Caco-2 (cell line): ENCODE measurements at regions not wholly inside any gene's neighbourhood (a gene's known extent, or its start where the extent isn't known, plus 50 kb on each side); places are given as distances from the start of the nearest gene placed in this dataset.
A peak's percentile ranks its signal among the peaks of the same experiment; 100 is the strongest.

ENCODE experiments used
- BruUV-seq: library from RNA; stranded (reverse); fragments of 400-500 nt; replicated peaks from 2 replicates; lab custom pipeline; 2021; lab: Mats Ljungman, UMichigan
- CTCF ChIA-PET: fragments of 300-600 bp; sonication (Branson Sonifier 250); formaldehyde crosslinking; loops from one replicate; lab custom pipeline; 2022; ENCODE audit warnings: antibody characterized with exemption; lab: Charles Lee
- POLR2A ChIA-PET: fragments of 300-600 bp; sonication (Branson Sonifier 250); formaldehyde crosslinking; loops from one replicate; lab custom pipeline; 2022; ENCODE audit warnings: antibody characterized with exemption; lab: Charles Lee
- DNase-seq, 2 experiments: peaks; one replicate each; pipeline versions ENCODE4 v3.0.0 to v3.0.0-alpha.2; 2020 to 2022
- H3K27me3 ChIP-seq: replicated peaks from 2 replicates; pipeline ENCODE4 v1.6.0; 2011; ENCODE audit warnings: low read length; ENCODE audit not compliant: control insufficient read depth, insufficient read depth
- H3K36me3 ChIP-seq: 2 replicates; pipeline ENCODE4 v1.5.1; 2011; ENCODE audit warnings: low read length; ENCODE audit not compliant: control insufficient read depth, insufficient read depth
- H3K4me1 ChIP-seq: fragments of 250-450 bp; sonication (Bioruptor Pico); 2 replicates; pipeline ENCODE4 v1.5.1; 2020; ENCODE audit warnings: mild to moderate bottlenecking
- H3K4me3 ChIP-seq: 2 replicates; pipeline ENCODE4 v1.5.1; 2011; ENCODE audit warnings: low read depth, mild to moderate bottlenecking, control low read depth, low read length
- H3K9me3 ChIP-seq: fragments of 250-450 bp; sonication (Bioruptor Pico); 2 replicates; pipeline ENCODE4 v1.5.1; 2020; ENCODE audit warnings: mild to moderate bottlenecking, moderate library complexity
- H3K27ac Mint-ChIP-seq: one replicate; pipeline ENCODE4 v1.8.0; 2022; ENCODE audit warnings: mixed read lengths; ENCODE audit not compliant: unreplicated experiment
- H3K27me3 Mint-ChIP-seq: one replicate; pipeline ENCODE4 v1.8.0; 2022; ENCODE audit warnings: mixed read lengths; ENCODE audit not compliant: insufficient read depth, unreplicated experiment
- H3K36me3 Mint-ChIP-seq: one replicate; pipeline ENCODE4 v1.8.0; 2022; ENCODE audit warnings: mild to moderate bottlenecking, mixed read lengths; ENCODE audit not compliant: insufficient read depth, unreplicated experiment
- H3K4me1 Mint-ChIP-seq: one replicate; pipeline ENCODE4 v1.8.0; 2022; ENCODE audit warnings: low read depth, mixed read lengths; ENCODE audit not compliant: unreplicated experiment
- H3K4me3 Mint-ChIP-seq: one replicate; pipeline ENCODE4 v1.8.0; 2022; ENCODE audit warnings: mild to moderate bottlenecking, moderate library complexity, mixed read lengths; ENCODE audit not compliant: unreplicated experiment
- H3K9me3 Mint-ChIP-seq: one replicate; pipeline ENCODE4 v1.8.0; 2022; ENCODE audit warnings: mixed read lengths; ENCODE audit not compliant: unreplicated experiment
- CTCF ChIP-seq, 2 experiments: fragments of 200-600 bp in 1 of 2; IDR thresholded peaks; 1 replicate in 1 of 2; 2 replicates in 1 of 2; pipeline versions ENCODE4 v1.5.1 to v1.8.0; 2011 to 2022; ENCODE audit warnings: antibody characterized with exemption in 1 of 2, control low read depth in 1 of 2, inconsistent platforms in 1 of 2, low read depth in 1 of 2, low read length in 1 of 2, mild to moderate bottlenecking in 1 of 2, moderate library complexity in 1 of 2; ENCODE audit not compliant: insufficient read depth in 1 of 2, severe bottlenecking in 1 of 2, unreplicated experiment in 1 of 2
- intact Hi-C: fragments of 100-400 bp; cut with micrococcal nuclease; formaldehyde crosslinking; loops from one replicate; pipeline ENCODE4 v1.10.0; 2022; ENCODE audit not compliant: unreplicated experiment

- no peak for DNase-seq
- CTCF ChIA-PET: no interaction called here
- Mint-ChIP-seq H3K9me3 (no peaks in the 10 kb centered on the region), H3K27ac (no peak overlapping the region), H3K27me3 (no peaks in the 10 kb centered on the region), H3K4me1 (peaks cover 17% of the 10 kb centered on the region), H3K4me3 (no peak overlapping the region), H3K36me3 (no peaks in the 10 kb centered on the region)
- H3K27me3 ChIP-seq: no peaks in the 10 kb centered on the region
- H3K36me3 ChIP-seq: no peaks in the 10 kb centered on the region
- POLR2A ChIA-PET: no interaction called here
- BruUV-seq: no TSS peak
- H3K4me1 ChIP-seq: peaks cover 44% of the 10 kb centered on the region
- intact Hi-C loops: no loop called here
- no peak for TF ChIP-seq CTCF (IDR thresholded peaks at IDR 0.05; ENCODE audit: insufficient read depth in 1 of 2, low read depth in 1 of 2, low read length in 1 of 2, severe bottlenecking in 1 of 2, unreplicated experiment in 1 of 2)
- H3K4me3 ChIP-seq: no peak overlapping the region
- no peaks in the 10 kb centered on the region for H3K9me3 ChIP-seq
Observed at GRCh38 chr22:23516304-23516703, 63.8 kb downstream of the IGLL1 start.

DNA sequence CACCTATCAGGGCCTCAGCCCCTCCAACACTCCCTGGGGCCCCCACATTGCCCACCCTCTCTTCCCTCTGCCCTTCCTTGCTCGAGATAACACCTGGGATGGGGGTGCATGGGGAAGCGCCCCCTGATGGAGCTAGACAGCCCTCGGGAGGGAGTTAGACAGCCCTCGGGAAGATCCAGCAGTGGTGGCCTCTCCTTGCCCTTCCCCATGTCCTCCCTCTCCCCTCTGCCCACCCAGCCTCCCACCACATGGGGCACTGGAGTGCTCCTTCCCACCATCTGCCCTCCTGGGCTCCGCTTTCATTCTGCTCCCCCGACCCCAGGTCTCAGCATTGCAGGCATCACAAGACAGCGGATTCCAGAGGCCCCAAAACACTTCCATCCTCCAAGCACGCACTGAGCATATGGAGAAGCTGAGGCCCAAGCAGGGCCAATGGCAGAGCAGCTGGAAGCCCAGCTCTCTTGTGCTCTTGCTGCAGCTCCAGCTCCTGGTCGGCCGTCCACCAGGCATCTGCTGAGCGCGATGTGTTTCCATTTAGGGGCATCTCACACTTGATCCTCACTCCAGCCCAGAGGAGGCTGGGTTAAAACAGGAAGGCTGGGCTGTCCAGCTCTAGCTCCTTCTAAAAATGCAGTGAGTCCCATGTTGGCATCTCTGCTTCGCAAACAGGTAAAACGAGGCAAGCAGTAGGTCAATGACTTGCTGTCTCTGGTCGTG, 65.6 kb downstream of the IGLL1 start:
- H3K9me3 ChIP-seq: no peaks in the 10 kb centered on the region
- peaks cover 17% of the 10 kb centered on the region for H3K4me1 Mint-ChIP-seq
- no peak overlapping the region for H3K4me3 Mint-ChIP-seq
- no peaks in the 10 kb centered on the region for H3K27me3 Mint-ChIP-seq
- H3K27me3 ChIP-seq: no peaks in the 10 kb centered on the region; the same call in 1 of the 2 replicates
- no peaks in the 10 kb centered on the region for H3K36me3 ChIP-seq
- H3K4me3 ChIP-seq: no peak overlapping the region
- ChIA-PET POLR2A (no interaction called here), CTCF (no interaction called here)
- no peaks in the 10 kb centered on the region for H3K9me3 Mint-ChIP-seq
- intact Hi-C loops: no loop called here
- peaks cover 1% of the 10 kb centered on the region for H3K36me3 Mint-ChIP-seq
- H3K27ac Mint-ChIP-seq: no peak overlapping the region
- TF ChIP-seq CTCF (IDR thresholded peaks at IDR 0.05; ENCODE audit: insufficient read depth in 1 of 2, low read depth in 1 of 2, low read length in 1 of 2, severe bottlenecking in 1 of 2, unreplicated experiment in 1 of 2): peak in 1 of 2 experiments; percentile 2
- no peak for DNase-seq
- peaks cover 26% of the 10 kb centered on the region for H3K4me1 ChIP-seq
- no TSS peak for BruUV-seq

GRCh38 chr22:23513705-23514104, 66.4 kb downstream of the IGLL1 start:
- no peak for TF ChIP-seq CTCF (IDR thresholded peaks at IDR 0.05; ENCODE audit: insufficient read depth in 1 of 2, low read depth in 1 of 2, low read length in 1 of 2, severe bottlenecking in 1 of 2, unreplicated experiment in 1 of 2)
- DNase-seq: no peak
- Mint-ChIP-seq H3K36me3 (peaks cover 5% of the 10 kb centered on the region), H3K4me3 (no peak overlapping the region), H3K27me3 (no peaks in the 10 kb centered on the region), H3K9me3 (no peaks in the 10 kb centered on the region), H3K27ac (no peak overlapping the region), H3K4me1 (peaks cover 12% of the 10 kb centered on the region)
- peaks cover 22% of the 10 kb centered on the region for H3K4me1 ChIP-seq
- BruUV-seq: no TSS peak
- H3K4me3 ChIP-seq: no peak overlapping the region
- no peaks in the 10 kb centered on the region for H3K9me3 ChIP-seq
- POLR2A ChIA-PET: no interaction called here
- intact Hi-C loops: no loop called here
- CTCF ChIA-PET: interaction anchor here (0.7 kb wide), 1 partner anchor 128 kb away, joined by 3 read pairs; no protein-coding TSS in a partner anchor
- H3K27me3 ChIP-seq: no peaks in the 10 kb centered on the region; the same call in 1 of the 2 replicates
- no peaks in the 10 kb centered on the region for H3K36me3 ChIP-seq
